Right lobe of liver (tissue), 6 donors: ENCODE measurements at regions not wholly inside any gene's neighbourhood (a gene's known extent, or its start where the extent isn't known, plus 50 kb on each side); places are given as distances from the start of the nearest gene placed in this dataset.

ENCODE experiments used
- ATAC-seq, 4 donors: fragments of 200-7000 bp; cut with Tn5 transposase; one replicate each; pipeline ENCODE4 v1.9.1; 2020; ENCODE audit warnings: mild to moderate bottlenecking in 4 of 4, moderate library complexity in 4 of 4
- DNase-seq, 3 donors: peaks; one replicate each; pipeline ENCODE4 v3.0.0-alpha.2; 2020
- H3K27ac ChIP-seq, 3 donors: fragments of 200-600 bp; one replicate each; pipeline ENCODE4 v1.8.0; 2022
- H3K27me3 ChIP-seq, 2 donors: fragments of 200-600 bp; one replicate each; pipeline ENCODE4 v1.8.0; 2022
- H3K36me3 ChIP-seq, 4 donors: fragments of 200-600 bp; sonication (generic) in 1 of 4; one replicate each; pipeline versions ENCODE4 v1.5.1 to v1.8.0; 2017 to 2022; ENCODE audit warnings: control low read depth in 1 of 4
- H3K4me1 ChIP-seq, 4 donors: fragments of 200-600 bp; sonication (generic) in 1 of 4; one replicate each; pipeline versions ENCODE4 v1.5.1 to v1.8.0; 2017 to 2022; ENCODE audit warnings: control low read depth in 1 of 4
- H3K4me3 ChIP-seq, 3 donors: fragments of 200-600 bp; one replicate each; pipeline ENCODE4 v1.8.0; 2022
- H3K9me3 ChIP-seq, 4 donors: fragments of 200-600 bp; sonication (generic) in 1 of 4; one replicate each; pipeline versions ENCODE4 v1.5.1 to v1.8.0; 2017 to 2022; ENCODE audit warnings: control low read depth in 1 of 4
- CTCF ChIP-seq, 4 donors: fragments of 200-600 bp in 3 of 4; fragments of 450-650 bp in 1 of 4; IDR thresholded peaks; one replicate each; pipeline versions ENCODE4 v1.5.1 to v1.8.0; 2016 to 2022; ENCODE audit warnings: antibody characterized with exemption in 4 of 4, mild to moderate bottlenecking in 2 of 4
- POLR2A ChIP-seq: fragments of 450-650 bp; IDR thresholded peaks from one replicate; pipeline ENCODE4 v1.6.1; 2017; ENCODE audit warnings: antibody characterized with exemption, mild to moderate bottlenecking
- WGBS: methylation state at CpG from one replicate; pipeline ENCODE4 v1.1.6; 2018; ENCODE audit warnings: low coverage, low lambda C conversion rate; ENCODE audit not compliant: insufficient coverage; ENCODE audit errors: missing lambda C conversion rate; 5-methylcytosine and 5-hydroxymethylcytosine counted together
- intact Hi-C, 2 donors: fragments of 100-400 bp; cut with DNase I; formaldehyde crosslinking; loops; one replicate each; pipeline versions ENCODE4 v1.11.2 to v1.14.1; 2022
- donor health status: DM: no; HTN: yes; CAD: no.
- donor health status: DM: no; HTN: no; CAD: no.
- donor health status: DM: no; HTN: no; CAD: no.
- donor health status: DM: no; HTN: yes; CAD: no.
- donor health status: DM: no; HTN: yes; CAD: no.

GRCh38 chr5:27832886-27833285 lies 794.5 kb upstream of the CDH9 start:
- no peaks in the 10 kb centered on the region for H3K9me3 ChIP-seq
- TF ChIP-seq CTCF (IDR thresholded peaks at IDR 0.05) (no peak), POLR2A (no peak)
- no peaks in the 10 kb centered on the region for H3K27me3 ChIP-seq
- intact Hi-C loops, result no loop called here
- ATAC-seq, result no peak
- H3K4me3 ChIP-seq, result no peak overlapping the region
- no peaks in the 10 kb centered on the region for H3K4me1 ChIP-seq
- H3K27ac ChIP-seq, result no peak overlapping the region
- WGBS, result 67% methylated on average over 1 of the region's 1 CpG
- no peaks in the 10 kb centered on the region for H3K36me3 ChIP-seq
- no peak for DNase-seq

GRCh38 chr5:27830546-27830945 lies 792.2 kb upstream of the CDH9 start:
- Histone ChIP-seq H3K4me1 (no peaks in the 10 kb centered on the region), H3K9me3 (no peaks in the 10 kb centered on the region), H3K4me3 (no peak overlapping the region), H3K27me3 (no peaks in the 10 kb centered on the region), H3K36me3 (no peaks in the 10 kb centered on the region), H3K27ac (no peak overlapping the region)
- TF ChIP-seq POLR2A, result no peak
- TF ChIP-seq CTCF (IDR thresholded peaks at IDR 0.05), result no peak
- intact Hi-C loops, result no loop called here
- WGBS, result 50% methylated on average over 2 of the region's 2 CpGs
- ATAC-seq (no peak), DNase-seq (no peak)

GRCh38 chr5:27821681-27822080 lies 783.3 kb upstream of the CDH9 start:
- intact Hi-C loops, result no loop called here
- H3K27ac ChIP-seq, result no peak overlapping the region
- WGBS, result 14% methylated on average over 2 of the region's 2 CpGs
- H3K27me3 ChIP-seq, result no peaks in the 10 kb centered on the region
- TF ChIP-seq CTCF (IDR thresholded peaks at IDR 0.05), result no peak
- no peak for TF ChIP-seq POLR2A
- DNase-seq (no peak), ATAC-seq (no peak)
- H3K36me3 ChIP-seq, result no peaks in the 10 kb centered on the region
- H3K4me3 ChIP-seq, result no peak overlapping the region
- H3K4me1 ChIP-seq, result no peaks in the 10 kb centered on the region
- H3K9me3 ChIP-seq, result no peaks in the 10 kb centered on the region

GRCh38 chr5:27818888-27819287 lies 780.5 kb upstream of the CDH9 start:
- Histone ChIP-seq H3K36me3 (no peaks in the 10 kb centered on the region), H3K4me1 (no peaks in the 10 kb centered on the region), H3K4me3 (no peak overlapping the region), H3K27ac (no peak overlapping the region), H3K9me3 (no peaks in the 10 kb centered on the region), H3K27me3 (no peaks in the 10 kb centered on the region)
- WGBS, result 17% methylated on average over 1 of the region's 1 CpG
- no peak for DNase-seq
- no peak for ATAC-seq
- TF ChIP-seq POLR2A (no peak), CTCF (IDR thresholded peaks at IDR 0.05) (no peak)
- intact Hi-C loops, result no loop called here

GRCh38 chr5:27814983-27815382 lies 776.6 kb upstream of the CDH9 start:
- no peaks in the 10 kb centered on the region for H3K9me3 ChIP-seq
- no peaks in the 10 kb centered on the region for H3K36me3 ChIP-seq
- H3K4me1 ChIP-seq, result no peaks in the 10 kb centered on the region
- no peak for TF ChIP-seq POLR2A
- TF ChIP-seq CTCF (IDR thresholded peaks at IDR 0.05), result no peak
- no peak overlapping the region for H3K4me3 ChIP-seq
- ATAC-seq (no peak), DNase-seq (no peak)
- intact Hi-C loops, result no loop called here
- 0% methylated on average over 1 of the region's 1 CpG for WGBS
- H3K27me3 ChIP-seq, result no peaks in the 10 kb centered on the region
- H3K27ac ChIP-seq, result no peak overlapping the region
